ENCODE measurements at regions not wholly inside any gene's neighbourhood (a gene's known extent, or its start where the extent isn't known, plus 50 kb on each side); places are given as distances from the start of the nearest gene placed in this dataset.
"Not testable (repeated sequence)": the region's sequence is repeated elsewhere in the genome, so short reads cannot be mapped to it uniquely, and the experiment has no call there.

DNA sequence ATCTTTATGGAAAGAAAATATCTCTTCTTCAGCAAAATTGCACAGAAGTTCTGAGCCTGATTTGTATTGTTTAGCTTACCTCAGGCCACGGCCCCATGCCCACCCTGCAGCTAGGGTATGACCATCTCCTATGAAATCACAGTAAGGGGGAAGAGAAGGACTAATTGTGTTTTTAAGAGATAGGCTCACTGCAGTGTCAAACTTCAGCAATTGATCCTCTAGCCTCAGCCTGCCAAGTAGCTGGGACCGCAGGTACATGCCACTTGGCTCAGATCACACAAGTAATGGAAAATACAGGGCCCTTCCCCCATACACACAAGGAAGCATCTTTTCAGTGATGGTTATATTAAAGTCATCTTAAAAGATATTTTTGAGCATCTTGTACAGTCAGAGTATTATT is 60.0 kb downstream of the DMAC1 start:
- no peak for DNase-seq (ENCODE audit: low spot score)

DNA sequence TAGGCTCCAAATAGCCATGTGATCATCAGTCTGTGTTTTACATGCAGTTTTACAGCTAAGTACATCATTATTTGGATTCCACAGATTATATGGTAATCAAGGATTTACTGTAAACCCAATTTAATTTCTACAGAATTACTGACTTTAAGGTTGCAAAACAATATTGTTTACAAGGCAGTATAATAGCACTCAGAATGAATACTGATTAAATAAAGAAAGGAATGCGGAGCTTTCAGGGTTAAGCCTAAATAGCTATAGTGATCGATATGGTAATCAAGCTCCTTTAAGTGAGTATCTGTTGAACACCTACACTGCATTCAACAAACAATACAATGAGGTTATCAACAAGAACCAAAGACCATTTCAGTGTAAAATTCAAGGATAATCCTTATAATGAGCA is 64.3 kb downstream of the DMAC1 start:
- no peak for DNase-seq (ENCODE audit: low spot score)

DNA sequence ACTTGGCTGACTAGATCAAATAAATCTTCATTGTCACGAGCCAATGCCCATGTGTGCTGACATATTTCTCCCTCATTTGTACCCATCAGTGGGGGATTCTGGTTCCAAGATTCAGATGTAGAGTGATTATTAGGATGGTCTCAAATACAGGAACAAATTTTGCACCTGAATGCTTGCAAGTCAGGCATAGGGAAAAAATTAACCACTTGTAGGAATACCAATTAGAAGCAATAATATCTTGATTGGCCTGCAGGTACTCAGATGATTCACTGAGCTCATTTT is 69.5 kb downstream of the DMAC1 start:
- DNase-seq (ENCODE audit: low spot score): no peak

DNA sequence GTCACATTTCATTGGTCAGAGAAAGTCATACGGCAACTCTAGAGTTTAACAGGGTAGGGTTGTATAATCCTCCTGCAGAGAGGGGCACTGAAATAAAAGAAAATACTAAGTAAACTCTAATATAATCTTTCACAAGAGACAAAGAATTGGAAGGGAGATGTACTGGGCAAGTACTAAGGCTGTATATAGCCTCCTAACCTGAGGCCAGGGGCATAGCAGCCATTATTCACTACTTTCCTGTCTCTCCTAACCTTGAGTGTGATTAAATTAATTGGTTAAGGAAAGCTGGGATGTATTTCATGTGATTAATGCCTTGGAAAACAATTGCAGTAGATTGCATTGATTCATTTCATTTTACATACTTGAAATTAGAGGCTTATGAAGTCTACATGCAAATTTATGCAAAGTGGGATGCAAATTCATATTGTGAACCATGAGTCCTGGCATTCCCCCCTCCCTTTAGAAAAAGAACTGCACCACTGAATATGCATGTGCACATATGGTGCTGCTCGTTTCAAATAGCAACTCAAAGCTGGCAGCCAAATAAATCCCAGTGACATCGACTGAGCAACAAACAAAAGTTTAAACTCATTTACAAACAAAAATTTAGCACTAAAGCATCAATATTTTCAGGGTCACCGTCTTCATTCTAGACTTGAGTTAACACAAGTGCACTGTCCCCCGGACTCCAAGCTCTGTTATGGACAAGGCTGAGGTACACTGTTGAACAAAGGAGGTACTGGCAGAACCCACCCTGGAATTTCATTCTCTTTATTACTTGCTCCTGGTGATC is 70.0 kb downstream of the DMAC1 start:
- no peak for DNase-seq (ENCODE audit: low spot score)

DNA sequence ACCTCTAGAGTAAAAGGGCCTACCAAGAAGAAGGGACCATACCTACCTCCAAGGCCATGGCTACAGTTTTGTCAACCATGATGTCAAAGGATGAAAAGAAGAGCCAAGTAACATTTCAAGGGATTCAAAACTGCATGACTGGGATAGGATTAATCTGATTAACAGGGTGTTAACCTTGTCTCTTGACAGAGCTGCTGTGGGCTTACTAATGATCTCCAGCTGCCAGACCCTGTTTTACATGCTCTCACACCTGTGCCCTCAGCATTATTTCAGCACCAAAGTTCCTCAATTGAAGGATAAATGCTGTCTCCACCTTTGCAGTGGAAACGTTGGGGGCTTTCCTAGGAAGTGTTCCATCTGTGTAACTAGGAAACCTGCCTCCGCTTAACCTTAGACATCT is 78.3 kb downstream of the DMAC1 start:
- DNase-seq (ENCODE audit: low spot score): peak; percentile 75

DNA sequence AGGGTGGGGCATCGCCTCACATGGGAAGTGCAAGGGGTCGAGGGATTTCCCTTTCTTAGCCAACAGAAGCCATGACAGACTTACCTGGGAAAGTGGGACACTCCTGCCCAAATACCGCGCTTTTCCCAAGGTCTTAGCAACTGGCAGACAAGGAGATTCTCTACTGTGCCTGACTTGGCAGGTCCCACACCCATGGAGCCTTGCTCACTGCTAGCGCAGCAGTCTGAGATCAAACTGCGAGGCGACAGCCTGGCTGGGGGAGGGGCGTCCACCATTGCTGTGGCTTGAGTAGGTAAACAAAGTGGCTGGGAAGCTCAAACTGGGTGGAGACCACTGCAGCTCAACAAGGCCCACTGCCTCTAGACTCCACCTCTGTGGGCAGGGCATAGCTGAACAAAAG is 86.5 kb downstream of the DMAC1 start:
- DNase-seq (ENCODE audit: low spot score): not testable (repeated sequence)

DNA sequence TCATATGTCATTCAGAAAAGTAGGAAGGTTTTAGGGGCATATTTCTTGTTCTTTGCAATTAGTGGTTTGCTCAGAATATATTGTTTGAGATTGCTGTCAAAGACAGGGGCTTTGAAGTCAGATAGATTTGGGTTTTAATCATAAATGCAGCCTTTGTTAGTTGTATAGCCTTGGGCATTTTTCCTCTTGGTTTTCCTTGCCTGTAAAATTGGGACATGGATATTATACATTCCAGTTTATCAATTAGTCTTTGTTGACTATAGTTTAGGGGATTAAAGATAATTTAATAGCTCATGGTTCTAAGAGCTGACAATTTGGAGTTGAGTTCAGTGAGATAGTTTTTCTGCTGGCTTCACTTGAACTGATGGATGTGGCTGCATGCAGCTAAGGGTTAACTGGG is 88.9 kb downstream of the DMAC1 start:
- no peak for DNase-seq (ENCODE audit: low spot score)

DNA sequence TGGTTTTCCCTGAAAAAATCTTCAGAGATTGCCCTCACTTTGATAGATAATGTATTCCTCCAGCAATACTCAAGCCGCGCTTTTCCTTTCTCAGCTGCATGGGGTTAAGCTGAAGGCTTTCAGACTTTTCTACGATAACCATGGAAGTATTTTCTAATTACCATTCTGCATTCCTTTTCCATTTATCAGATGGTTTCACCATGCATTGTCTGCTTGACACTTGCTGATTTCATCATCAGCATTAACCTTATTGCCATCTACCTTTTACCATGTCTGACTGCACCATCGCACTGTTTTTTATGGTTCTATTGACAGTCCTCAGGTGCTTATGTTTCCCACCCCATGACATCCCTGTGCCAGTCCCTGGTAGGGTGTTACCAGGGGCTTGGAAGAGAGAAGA is 91.6 kb downstream of the DMAC1 start:
- DNase-seq (ENCODE audit: low spot score): no peak

DNA sequence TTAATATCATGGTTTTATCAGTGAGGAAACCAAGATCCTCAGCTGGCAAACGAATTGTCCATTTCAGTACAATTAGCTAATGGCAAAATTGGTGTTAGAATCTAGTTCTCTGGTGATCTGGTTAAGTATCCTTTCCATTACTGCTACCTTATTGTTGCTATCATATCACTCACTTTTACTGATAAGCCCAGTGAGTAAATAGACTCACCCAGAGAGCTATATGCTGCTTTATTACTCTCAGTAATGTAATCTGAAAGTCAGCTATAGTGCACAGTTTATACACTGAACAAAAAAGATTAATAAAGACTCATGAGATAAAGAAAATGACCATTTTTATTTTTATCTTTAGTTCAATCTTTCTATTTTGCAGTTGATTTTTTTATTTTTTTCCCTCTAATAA is 95.0 kb downstream of the DMAC1 start:
- DNase-seq (ENCODE audit: low spot score): no peak

DNA sequence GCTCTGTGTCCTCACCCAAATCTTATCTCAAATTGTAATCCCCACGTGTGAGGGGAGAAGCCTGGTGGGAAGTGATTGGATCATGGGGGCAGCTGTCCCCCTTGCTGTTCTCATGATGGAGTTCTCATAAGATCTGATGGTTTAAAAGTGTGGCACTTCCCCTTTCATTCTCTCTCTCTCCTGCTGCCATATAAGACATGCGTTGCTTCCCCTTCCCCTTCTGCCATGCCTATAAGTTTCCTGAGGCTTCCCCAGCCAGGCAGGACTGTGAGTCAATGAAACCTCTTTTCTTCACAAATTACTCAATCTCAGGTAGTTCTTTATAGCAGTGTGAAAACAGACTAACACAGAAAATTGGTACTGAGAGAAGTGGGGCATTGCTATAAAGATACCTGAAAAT is 107.7 kb downstream of the DMAC1 start:
- DNase-seq (ENCODE audit: low spot score): no peak

DNA sequence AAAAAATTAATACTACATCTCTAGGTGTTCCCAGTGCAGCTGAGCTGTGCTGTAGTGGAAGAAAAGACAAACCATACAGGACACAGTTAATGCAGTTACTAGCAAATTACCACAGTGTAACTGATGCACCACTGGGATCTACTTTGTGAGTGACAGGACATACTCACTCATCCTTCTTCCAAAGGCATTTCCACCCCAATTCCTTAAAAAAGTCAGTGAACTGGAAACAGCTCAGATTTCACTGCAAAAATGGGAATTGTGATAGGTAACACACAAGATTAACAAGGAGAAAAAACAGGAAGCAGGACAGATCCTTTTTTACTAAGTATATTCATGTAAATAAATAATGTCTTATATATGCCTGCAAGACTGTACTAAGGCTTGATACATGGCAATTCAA is 109.6 kb downstream of the DMAC1 start:
- DNase-seq (ENCODE audit: low spot score): no peak

DNA sequence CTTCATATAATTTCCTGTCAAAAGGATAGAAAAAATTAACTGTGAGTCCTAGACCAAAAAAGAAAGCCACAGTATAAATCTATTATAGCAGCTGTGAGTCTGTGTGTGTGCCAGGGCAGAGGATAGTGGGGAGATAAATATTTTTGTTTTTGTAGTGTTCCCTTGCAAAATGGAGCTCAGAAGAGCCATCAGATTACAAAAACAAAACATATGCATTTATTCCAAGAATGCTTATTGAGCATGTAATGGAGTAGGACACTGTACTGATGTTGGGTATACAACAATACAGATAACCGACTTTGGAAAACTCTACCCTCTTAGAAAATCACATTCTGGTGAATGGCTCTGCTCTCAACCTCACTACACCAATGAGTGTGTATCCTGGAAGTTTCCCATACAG is 111.0 kb downstream of the DMAC1 start:
- DNase-seq (ENCODE audit: low spot score): no peak

DNA sequence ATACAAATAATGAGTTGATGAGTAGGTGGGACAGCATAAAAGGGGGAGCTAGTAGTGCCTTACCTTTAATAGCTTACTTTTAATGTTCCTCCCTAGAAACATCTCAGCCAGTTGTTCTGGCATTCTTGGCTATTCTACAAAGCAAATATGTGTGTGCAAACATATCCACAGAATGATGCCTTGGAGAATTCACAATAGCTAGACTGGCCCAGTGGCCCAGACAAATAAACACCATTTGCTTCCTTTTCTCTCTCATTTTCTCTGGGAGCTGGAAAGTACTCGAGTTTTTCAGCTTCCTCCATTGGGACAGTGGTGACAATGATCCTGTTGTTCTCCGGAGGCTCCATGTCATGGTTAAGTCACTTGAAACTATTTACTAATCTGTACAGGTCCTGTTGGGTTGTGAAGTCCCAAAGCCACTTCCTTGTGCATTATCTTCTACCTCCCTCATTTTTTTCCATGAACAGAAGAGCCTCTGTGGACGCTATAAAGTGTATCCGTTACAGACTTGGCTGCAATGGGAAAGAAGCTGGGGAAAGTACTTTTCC is 122.9 kb downstream of the DMAC1 start:
- DNase-seq (ENCODE audit: low spot score): no peak

DNA sequence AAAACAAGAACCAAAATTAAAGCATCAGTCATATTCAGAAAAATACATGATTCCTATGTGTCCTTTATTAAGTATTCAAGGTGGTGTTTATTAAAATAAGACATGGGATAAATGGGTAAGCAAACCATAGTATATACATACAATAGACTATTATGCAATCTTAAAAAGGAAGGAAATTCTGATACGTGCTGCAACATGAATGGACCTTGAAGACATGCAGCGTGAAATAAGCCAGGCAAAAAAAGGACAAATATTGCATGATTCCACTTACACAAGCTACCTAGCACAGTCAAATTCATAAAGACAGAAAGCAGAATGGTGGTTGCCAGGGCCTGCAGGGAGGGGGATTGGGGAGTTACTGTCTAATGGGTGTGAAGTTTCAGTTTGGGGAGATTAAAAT is 127.7 kb downstream of the DMAC1 start:
- no peak for DNase-seq (ENCODE audit: low spot score)

DNA sequence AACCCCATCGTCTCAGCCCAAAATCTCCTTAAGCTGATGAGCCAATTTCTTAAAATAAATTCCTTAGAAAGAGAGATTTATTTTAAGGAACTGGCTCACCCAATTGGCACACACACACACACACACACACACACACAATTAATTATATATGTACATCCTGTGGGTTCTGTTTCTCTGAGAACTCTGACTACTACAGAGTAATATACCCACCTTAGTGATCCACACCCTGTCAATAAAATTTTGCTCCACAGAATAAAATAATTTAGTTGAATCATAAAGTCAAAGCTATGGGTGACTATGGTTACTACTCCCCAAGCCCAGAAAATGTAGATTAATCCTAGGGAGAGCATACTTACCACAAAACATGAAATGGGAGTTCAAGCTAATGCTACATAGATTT is 131.0 kb downstream of the DMAC1 start:
- DNase-seq (ENCODE audit: low spot score): no peak

DNA sequence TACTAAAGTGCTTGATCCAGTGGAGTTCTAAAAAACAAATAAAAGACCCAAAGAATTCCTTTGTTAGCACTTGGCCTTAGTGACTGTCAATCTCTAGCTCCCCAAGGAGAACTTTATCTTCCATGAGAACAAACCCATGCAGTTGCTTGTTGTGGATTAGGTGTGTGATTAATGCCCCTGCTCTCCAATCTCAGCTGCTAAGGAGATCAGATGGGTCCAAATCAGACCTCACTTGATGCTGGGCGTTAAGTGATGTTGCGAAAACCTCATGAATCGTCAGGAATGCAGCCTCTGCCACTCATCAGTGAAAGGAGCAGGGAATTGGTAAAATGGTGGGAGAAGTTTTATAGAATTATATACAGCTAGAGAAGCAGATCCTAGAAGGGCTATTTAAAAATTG is 133.7 kb downstream of the DMAC1 start:
- peak; percentile 30 for DNase-seq (ENCODE audit: low spot score)

DNA sequence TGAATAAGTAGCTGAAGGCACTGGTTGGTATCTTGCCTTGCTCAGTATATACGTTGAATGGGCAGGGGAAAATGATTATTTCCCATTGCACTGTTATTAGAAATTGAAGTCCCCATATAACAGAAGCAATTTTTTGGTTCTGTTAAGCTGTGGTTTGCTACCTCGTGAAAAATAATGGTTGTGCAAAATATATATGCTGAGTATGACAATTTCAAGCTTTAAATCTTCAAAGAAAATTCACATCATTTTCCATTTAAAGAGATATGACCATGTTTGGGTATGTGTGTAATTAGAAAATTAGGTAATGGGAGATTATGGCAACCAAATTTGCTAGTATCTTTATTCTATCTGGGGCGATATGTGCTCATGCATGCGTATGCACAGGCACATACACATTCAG is 139.8 kb downstream of the DMAC1 start:
- DNase-seq (ENCODE audit: low spot score): no peak

DNA sequence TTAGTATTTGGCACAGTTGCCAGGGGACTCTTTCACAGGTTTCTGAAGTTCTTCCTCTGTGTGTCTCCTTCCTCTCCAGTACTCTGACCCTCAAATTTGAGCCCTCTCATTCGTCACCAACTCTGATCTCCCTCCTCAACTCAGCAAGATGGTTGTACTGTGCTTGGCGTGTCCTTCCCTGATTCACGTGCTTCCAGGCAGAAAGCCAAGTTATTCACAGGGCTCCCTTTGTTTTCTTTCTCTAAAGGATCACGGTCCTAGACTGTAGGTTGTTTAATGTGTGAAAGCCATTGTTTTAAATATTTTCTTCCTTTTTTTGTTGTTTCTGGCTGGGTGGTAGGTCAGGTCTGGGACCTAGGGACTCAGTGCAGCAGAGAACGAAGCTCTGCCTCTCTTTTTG is 142.9 kb downstream of the DMAC1 start:
- DNase-seq (ENCODE audit: low spot score): no peak

DNA sequence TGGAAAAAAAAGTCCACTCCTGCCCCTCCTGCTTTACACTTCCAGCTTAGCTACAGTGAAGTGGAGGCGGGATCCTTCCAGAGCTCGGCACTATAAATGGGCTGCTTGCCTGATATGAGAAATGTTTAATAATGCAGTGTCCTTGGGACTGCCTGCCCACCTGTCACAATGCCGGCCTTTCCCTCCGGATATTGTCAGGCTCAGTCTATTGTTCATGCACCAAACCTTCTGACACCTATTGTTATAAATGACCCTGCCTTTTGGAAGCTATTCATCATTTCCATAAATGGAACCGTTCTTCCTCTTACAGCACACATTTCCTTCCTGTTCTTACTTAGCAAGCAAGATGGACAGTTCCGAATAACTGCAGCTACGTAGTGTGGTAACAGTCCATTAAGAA is 146.3 kb downstream of the DMAC1 start:
- DNase-seq (ENCODE audit: low spot score): no peak

DNA sequence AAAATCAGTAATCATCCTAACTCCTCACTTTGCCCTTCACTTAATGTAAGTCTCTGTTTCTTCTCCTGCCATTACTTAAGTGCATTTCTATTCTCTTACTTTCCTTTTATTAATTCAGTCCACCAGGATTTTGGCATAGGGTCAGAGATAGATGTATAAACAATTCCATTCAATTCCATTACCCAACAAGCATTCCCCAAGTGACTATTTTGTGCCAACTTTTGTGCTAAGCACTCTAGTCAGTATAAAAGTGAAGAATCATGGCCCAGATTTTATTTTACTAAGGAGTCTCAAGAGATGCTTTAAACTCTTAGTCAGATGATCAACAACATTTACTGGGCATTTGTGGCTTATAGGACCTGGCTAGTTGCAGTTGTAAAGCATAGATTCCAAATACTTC is 159.3 kb downstream of the DMAC1 start:
- DNase-seq (ENCODE audit: low spot score): no peak

DNA sequence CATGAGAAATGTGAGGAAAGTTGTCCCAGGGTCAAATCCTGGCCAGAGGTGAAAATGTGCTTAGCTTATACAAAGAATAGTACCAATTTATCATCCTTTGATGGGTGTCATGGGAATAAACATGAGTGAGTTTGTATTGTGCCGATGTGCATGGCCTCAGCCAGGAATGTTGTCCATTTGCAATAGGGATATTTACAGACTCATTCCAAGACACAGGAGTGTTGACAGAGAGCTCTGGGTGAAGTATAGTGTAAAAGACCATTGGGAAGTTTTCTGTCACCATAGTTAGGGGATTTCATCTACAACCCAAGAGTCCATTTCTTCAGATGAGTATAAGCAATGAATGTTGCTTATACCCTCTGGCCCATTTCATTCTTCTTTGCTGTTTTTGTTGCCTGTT is 160.1 kb downstream of the DMAC1 start:
- DNase-seq (ENCODE audit: low spot score): no peak

DNA sequence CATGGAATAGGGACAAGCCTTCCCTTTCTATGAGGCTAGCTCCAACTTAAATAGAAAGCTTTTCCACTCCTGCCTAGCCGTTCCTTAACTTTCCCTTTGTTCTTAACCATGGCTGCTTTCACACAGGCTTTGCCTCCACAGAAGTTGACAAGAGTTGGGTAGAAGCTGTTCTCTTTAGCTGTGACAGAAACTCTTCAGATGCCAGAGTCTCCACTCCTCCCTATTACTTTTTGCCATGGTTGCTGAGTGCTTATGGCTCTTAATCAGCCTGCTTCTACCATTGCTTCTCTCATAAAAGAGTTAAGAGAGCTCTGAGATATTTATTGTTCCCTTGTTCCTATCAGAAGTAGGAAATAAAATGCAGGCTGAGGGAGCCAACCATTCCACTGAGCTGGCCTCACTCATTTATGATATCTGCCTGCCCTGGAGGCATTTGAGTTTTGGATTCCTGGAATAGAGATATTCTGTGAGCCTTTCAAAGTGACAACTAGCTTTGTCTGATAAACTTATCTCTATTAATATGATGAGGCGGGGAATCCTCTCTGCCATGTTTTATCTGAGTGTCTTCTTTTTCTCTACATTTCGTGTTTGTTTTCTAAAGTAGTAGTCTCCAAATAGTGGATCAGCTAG is 162.6 kb downstream of the DMAC1 start:
- no peak for DNase-seq (ENCODE audit: low spot score)

DNA sequence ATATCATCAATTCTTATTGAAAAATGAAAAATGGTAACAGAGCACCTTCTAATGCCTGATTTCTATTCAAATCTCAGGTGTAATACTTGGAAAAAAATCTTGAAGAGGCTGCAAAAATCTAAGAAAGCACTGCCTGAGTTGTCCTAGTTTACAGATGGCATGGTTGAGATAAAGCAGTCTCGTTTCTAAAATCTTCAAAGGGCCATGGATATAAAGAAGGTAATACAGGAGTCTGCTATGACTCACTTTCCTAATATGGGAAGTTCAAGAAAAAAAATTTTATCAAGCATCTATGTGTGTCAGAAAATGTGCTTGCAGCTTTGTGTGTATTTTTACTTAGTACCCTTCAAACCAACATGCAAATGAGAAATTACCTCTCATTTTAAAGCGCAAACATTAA is 163.3 kb downstream of the DMAC1 start:
- DNase-seq (ENCODE audit: low spot score): no peak

DNA sequence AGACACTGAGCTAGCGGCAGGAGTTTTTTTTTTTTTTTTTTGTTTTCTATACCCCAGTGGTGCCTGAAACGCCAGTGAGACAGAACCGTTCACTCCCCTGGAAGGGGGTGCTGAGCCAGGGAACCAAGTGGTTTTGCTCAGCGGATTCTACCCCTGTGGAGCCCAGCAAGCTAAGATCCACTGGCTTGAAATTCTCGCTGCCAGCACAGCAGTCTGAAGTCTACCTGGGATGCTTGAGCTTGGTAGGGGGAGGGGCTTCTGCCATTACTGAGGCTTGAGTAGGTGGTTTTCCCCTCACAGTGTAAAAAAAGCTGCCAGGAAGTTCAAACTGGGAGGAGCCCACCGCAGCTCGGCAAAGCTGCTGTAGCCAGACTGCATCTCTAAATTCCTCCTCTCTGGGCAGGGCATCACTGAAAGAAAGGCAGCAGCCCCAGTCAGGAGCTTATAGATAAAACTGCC is 173.0 kb downstream of the DMAC1 start:
- DNase-seq (ENCODE audit: low spot score): not testable (repeated sequence)

Data from D341Med (cell line).